GM12878 (cell line): ENCODE measurements at regions not wholly inside any gene's neighbourhood (a gene's known extent, or its start where the extent isn't known, plus 50 kb on each side); places are given as distances from the start of the nearest gene placed in this dataset.

Source experiments
- ATAC-seq: fragments of 200-7000 bp; cut with Tn5 transposase; 3 replicates; pipeline ENCODE4 v1.9.1; 2020; ENCODE audit warnings: mild to moderate bottlenecking, moderate library complexity
- BruUV-seq: library from RNA; stranded (reverse); fragments of 400-500 nt; replicated peaks from 2 replicates; lab custom pipeline; 2021; lab: Mats Ljungman, UMichigan
- CTCF ChIA-PET: fragments of 300-600 bp; sonication (Branson Sonifier 250); formaldehyde crosslinking; extraction: SDS; loops from one replicate; lab custom pipeline; 2021; ENCODE audit warnings: inconsistent platforms; lab: Yijun Ruan, JAX
- POLR2A ChIA-PET: fragments of 350-600 bp; formaldehyde crosslinking; extraction: SDS; loops from one replicate; lab custom pipeline; 2021; ENCODE audit warnings: inconsistent platforms; lab: Charles Lee
- RAD21 ChIA-PET: fragments of 300-600 bp; sonication (Branson Sonifier 250); formaldehyde crosslinking; loops from one replicate; lab custom pipeline; 2023; ENCODE audit warnings: antibody characterized with exemption; ENCODE audit not compliant: unreplicated experiment; lab: Charles Lee
- SMC1A ChIA-PET: fragments of 300-600 bp; sonication (Branson Sonifier 250); formaldehyde crosslinking; loops from one replicate; lab custom pipeline; 2023; ENCODE audit not compliant: unreplicated experiment, uncharacterized antibody; lab: Charles Lee
- DNase-seq: peaks from one replicate; pipeline ENCODE4 v3.0.0-alpha.2; 2011; ENCODE audit warnings: low read depth, low spot score
- FAIRE-seq: peaks from 3 replicates; lab custom pipeline; 2011; peaks lifted over from hg19 to GRCh38; lab: Jason Lieb, UNC
- H2AFZ ChIP-seq: 2 replicates; pipeline ENCODE4 v1.6.0; 2011; ENCODE audit warnings: low read depth, low read length, control low read depth; ENCODE audit not compliant: control insufficient read depth
- H3K27ac ChIP-seq: 2 replicates; pipeline ENCODE4 v1.5.1; 2011; ENCODE audit warnings: control low read depth; ENCODE audit not compliant: control insufficient read depth, insufficient read depth
- H3K27me3 ChIP-seq, 2 experiments: replicated peaks in 1 of 2; 2 replicates each; pipeline versions ENCODE4 v1.6.0 to v1.6.1; 2011; ENCODE audit warnings: low read length in 1 of 2; ENCODE audit not compliant: control insufficient read depth in 2 of 2, insufficient read depth in 2 of 2
- H3K36me3 ChIP-seq, 2 experiments: 2 replicates each; pipeline ENCODE4 v1.5.1; 2011; ENCODE audit warnings: low read length in 1 of 2; ENCODE audit not compliant: control insufficient read depth in 2 of 2, insufficient read depth in 2 of 2
- H3K4me1 ChIP-seq: 2 replicates; pipeline ENCODE4 v1.6.1; 2011; ENCODE audit warnings: mild to moderate bottlenecking, low read length, moderate library complexity, mixed read lengths; ENCODE audit not compliant: control insufficient read depth, insufficient read depth
- H3K4me2 ChIP-seq: 2 replicates; pipeline ENCODE4 v1.6.0; 2011; ENCODE audit warnings: control low read depth; ENCODE audit not compliant: control insufficient read depth, insufficient read depth
- H3K4me3 ChIP-seq: fragments of 200-600 bp; sonication (generic); 2 replicates; pipeline ENCODE4 v1.5.1; 2016
- H3K79me2 ChIP-seq: 2 replicates; pipeline ENCODE4 v1.6.0; 2011; ENCODE audit warnings: low read length; ENCODE audit not compliant: control insufficient read depth, insufficient read depth
- H3K9ac ChIP-seq: 2 replicates; pipeline ENCODE4 v1.8.0; 2011; ENCODE audit warnings: low read length, control low read depth, mixed read lengths; ENCODE audit not compliant: control insufficient read depth, insufficient read depth
- H3K9me3 ChIP-seq: replicated peaks from 3 replicates; pipeline ENCODE4 v1.5.1; 2011; ENCODE audit warnings: mild to moderate bottlenecking, low read length; ENCODE audit not compliant: control insufficient read depth, insufficient read depth
- H4K20me1 ChIP-seq: 2 replicates; pipeline ENCODE4 v1.6.0; 2011; ENCODE audit not compliant: control insufficient read depth, insufficient read depth
- ASH2L ChIP-seq: fragments of 300-600, 200-600 bp; sonication (generic); IDR thresholded peaks from 2 replicates; pipeline ENCODE4 v1.6.1; 2017; ENCODE audit warnings: low read depth, mild to moderate bottlenecking, borderline replicate concordance
- BACH1 ChIP-seq: fragments of 450-650 bp; IDR thresholded peaks from 2 replicates; pipeline ENCODE4 v1.6.1; 2017; ENCODE audit warnings: mild to moderate bottlenecking, borderline replicate concordance
- CBX5 ChIP-seq: sonication (generic); IDR thresholded peaks from 2 replicates; pipeline ENCODE4 v1.6.1; 2016; ENCODE audit warnings: low read depth, moderate library complexity, mild to moderate bottlenecking, inconsistent platforms
- E4F1 ChIP-seq: fragments of 450-650 bp; IDR thresholded peaks from 2 replicates; pipeline ENCODE4 v1.6.1; 2018; ENCODE audit warnings: borderline replicate concordance, mild to moderate bottlenecking; ENCODE audit not compliant: partially characterized antibody
- LARP7 ChIP-seq: fragments of 450-650 bp; IDR thresholded peaks from 2 replicates; pipeline ENCODE4 v1.6.1; 2017; ENCODE audit warnings: mild to moderate bottlenecking
- MYB ChIP-seq: fragments of 150-350 bp; IDR thresholded peaks from 2 replicates; pipeline ENCODE4 v1.6.1; 2014; ENCODE audit warnings: mild to moderate bottlenecking, low read depth, low read length, borderline replicate concordance
- NBN ChIP-seq: fragments of 450-650 bp; IDR thresholded peaks from 2 replicates; pipeline ENCODE4 v1.6.1; 2016
- RBBP5 ChIP-seq: fragments of 200-600 bp; sonication (generic); conservative IDR thresholded peaks from 2 replicates; pipeline ENCODE4 v1.6.1; 2016
- SMAD1 ChIP-seq: fragments of 450-650 bp; IDR thresholded peaks from 2 replicates; pipeline ENCODE4 v1.6.1; 2018; ENCODE audit warnings: mild to moderate bottlenecking, low read depth; ENCODE audit not compliant: partially characterized antibody
- STAT1 ChIP-seq: fragments of 450-650 bp; conservative IDR thresholded peaks from 2 replicates; pipeline ENCODE4 v1.6.1; 2014; ENCODE audit warnings: antibody characterized with exemption, mild to moderate bottlenecking
- STAT3 ChIP-seq: IDR thresholded peaks from 2 replicates; pipeline ENCODE4 v1.6.1; 2011; ENCODE audit warnings: low read depth, low read length, improper control_type of control experiment
- TCF12 ChIP-seq: IDR thresholded peaks from 2 replicates; pipeline ENCODE4 v1.6.1; 2011; ENCODE audit warnings: low read depth, mild to moderate bottlenecking, low read length
- ZBTB40 ChIP-seq: fragments of 450-650 bp; IDR thresholded peaks from 2 replicates; pipeline ENCODE4 v1.6.1; 2016; ENCODE audit warnings: mild to moderate bottlenecking, moderate library complexity, borderline replicate concordance
- ZNF274 ChIP-seq: IDR thresholded peaks from one replicate; pipeline ENCODE4 v1.8.0; 2011; ENCODE audit not compliant: insufficient read length, insufficient read depth
- ZNF687 ChIP-seq: fragments of 450-650 bp; IDR thresholded peaks from 2 replicates; pipeline ENCODE4 v1.6.1; 2017; ENCODE audit warnings: mild to moderate bottlenecking, moderate library complexity
- ZZZ3 ChIP-seq: IDR thresholded peaks from 2 replicates; pipeline ENCODE4 v1.6.1; 2011; ENCODE audit warnings: low read depth; ENCODE audit not compliant: control insufficient read depth, insufficient read length
- WGBS: methylation state at CpG from one replicate; pipeline ENCODE4 v1.1.6; 2016; ENCODE audit warnings: low lambda C conversion rate; ENCODE audit not compliant: insufficient replicate concordance, insufficient coverage; ENCODE audit errors: missing lambda C conversion rate; 5-methylcytosine and 5-hydroxymethylcytosine counted together
- in situ Hi-C: fragments of 300-500 bp; cut with MboI; formaldehyde crosslinking; loops from 9 replicates; pipeline ENCODE4 v1.14.3; 2018; ENCODE audit warnings: mixed read lengths
- intact Hi-C: fragments of 100-400 bp; cut with micrococcal nuclease; formaldehyde crosslinking; loops from one replicate; pipeline ENCODE4 v1.14.2; 2022; ENCODE audit not compliant: unreplicated experiment

GRCh38 chr17:27974045-27974436 lies 68.4 kb upstream of the NLK start:
- RAD21 ChIA-PET = interaction anchor here (1.6 to 4.1 kb wide), 2 partner anchors 30 to 94 kb away, joined by 5 to 25 read pairs; no protein-coding TSS in a partner anchor
- H3K4me1 ChIP-seq = peaks cover 23% of the 10 kb centered on the region
- POLR2A ChIA-PET = interaction anchor here (3.7 kb wide), 1 partner anchor 12 kb away, joined by 16 read pairs; no protein-coding TSS in a partner anchor
- no peaks in the 10 kb centered on the region for H3K9me3 ChIP-seq
- intact Hi-C loops = no loop called here
- H3K36me3 ChIP-seq = no peaks in the 10 kb centered on the region
- DNase-seq (no peak), ATAC-seq (no peak), FAIRE-seq (no peak)
- no peak overlapping the region for H3K4me2 ChIP-seq
- CTCF ChIA-PET = interaction anchor here (0.8 to 3.8 kb wide), 3 partner anchors 9 to 81 kb away, joined by 3 to 25 read pairs (median 6); partner anchors contain the start of gene LYRM9
- H3K27ac ChIP-seq = no peak overlapping the region
- H3K79me2 ChIP-seq = no peaks in the 10 kb centered on the region
- in situ Hi-C loops = no loop called here
- BruUV-seq = no TSS peak
- 82% methylated on average over 3 of the region's 3 CpGs for WGBS
- no peaks in the 10 kb centered on the region for H4K20me1 ChIP-seq
- no peak overlapping the region for H2AFZ ChIP-seq
- SMC1A ChIA-PET = interaction anchor here (1.8 to 3.9 kb wide), 4 partner anchors 12 to 167 kb away, joined by 3 to 28 read pairs (median 21); partner anchors contain the start of gene LYRM9
- H3K9ac ChIP-seq = no peak overlapping the region
- H3K4me3 ChIP-seq = no peak overlapping the region
- no peaks in the 10 kb centered on the region for H3K27me3 ChIP-seq
- TF ChIP-seq NBN = no peak
- no peak for TF ChIP-seq RBBP5
- no peak for TF ChIP-seq ZBTB40
- TF ChIP-seq ZNF274 = no peak
- no peak for TF ChIP-seq ZNF687
- TF ChIP-seq STAT3 = no peak
- no peak for TF ChIP-seq BACH1
- TF ChIP-seq LARP7 = no peak
- TF ChIP-seq SMAD1 = no peak
- TF ChIP-seq E4F1 = no peak
- TF ChIP-seq ASH2L = no peak
- TF ChIP-seq MYB = no peak
- TF ChIP-seq CBX5 = no peak
- TF ChIP-seq ZZZ3 = no peak
- TF ChIP-seq TCF12 = no peak
- no peak for TF ChIP-seq STAT1
